ENCODE measurements at regions not wholly inside any gene's neighbourhood (a gene's known extent, or its start where the extent isn't known, plus 50 kb on each side); places are given as distances from the start of the nearest gene placed in this dataset.

- no peak for TF ChIP-seq STAT3 (IDR thresholded peaks at IDR 0.05; ENCODE audit: low read depth, low read length)
- TF ChIP-seq MAX (IDR thresholded peaks at IDR 0.05; ENCODE audit: low read depth, low read length), result no peak
- TF ChIP-seq CTCF (IDR thresholded peaks at IDR 0.05 in 2 of 3, conservative IDR thresholded peaks at IDR 0.05 in 1 of 3; ENCODE audit: control insufficient read depth in 2 of 3, extremely low read depth in 1 of 3, insufficient read depth in 1 of 3, low read depth in 3 of 3, low read length in 3 of 3), result no peak
- TF ChIP-seq SREBF1 (IDR thresholded peaks at IDR 0.05; ENCODE audit: low read length), result no peak
- no peak for TF ChIP-seq JUNB (IDR thresholded peaks at IDR 0.05)
- no peak for TF ChIP-seq CEBPB (IDR thresholded peaks at IDR 0.05; ENCODE audit: borderline replicate concordance in 1 of 2, low read depth in 2 of 2, low read length in 2 of 2)
- no peak for TF ChIP-seq CREB1 (IDR thresholded peaks at IDR 0.05; ENCODE audit: low read depth)
- no peak for TF ChIP-seq ATF3 (IDR thresholded peaks at IDR 0.05; ENCODE audit: borderline replicate concordance, extremely low read depth, low read depth, low read length)
- TF ChIP-seq EZH2 (IDR thresholded peaks at IDR 0.05; ENCODE audit: borderline replicate concordance, control insufficient read depth, low read depth, low read length), result no peak
Measured at GRCh38 chr2:217625557-217626169, 377.1 kb downstream of the TNS1 start.

Measured in GM12878 (cell line).